Activated CD8-positive, alpha-beta memory T cell treated with anti-CD3 and anti-CD28 coated beads for 24 hours (primary cell): ENCODE measurements at regions not wholly inside any gene's neighbourhood (a gene's known extent, or its start where the extent isn't known, plus 50 kb on each side); places are given as distances from the start of the nearest gene placed in this dataset.

ENCODE experiments used
- DNase-seq: peaks from one replicate; pipeline ENCODE4 v3.0.0-alpha.2; 2020

DNA sequence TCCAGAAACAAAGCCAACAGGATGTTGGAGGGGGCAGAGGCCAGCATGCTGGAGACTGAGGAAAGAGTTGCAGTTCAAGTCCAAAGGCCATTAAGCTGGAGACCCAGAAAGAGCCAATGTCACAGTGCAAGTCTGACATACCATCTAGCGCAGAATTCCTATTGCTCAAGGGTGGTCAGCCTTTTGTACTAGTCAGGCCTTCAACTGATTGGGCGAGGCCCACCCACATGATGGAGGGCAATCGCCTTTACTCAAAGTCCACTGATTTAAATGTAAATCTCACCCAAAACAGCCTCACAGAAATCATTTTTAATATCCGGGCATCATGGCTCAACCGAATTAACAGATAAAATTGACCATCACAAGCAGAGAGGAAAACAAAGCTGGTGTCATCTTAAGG, 113.9 kb downstream of the RCN1 start:
- DNase-seq: peak; percentile 15

DNA sequence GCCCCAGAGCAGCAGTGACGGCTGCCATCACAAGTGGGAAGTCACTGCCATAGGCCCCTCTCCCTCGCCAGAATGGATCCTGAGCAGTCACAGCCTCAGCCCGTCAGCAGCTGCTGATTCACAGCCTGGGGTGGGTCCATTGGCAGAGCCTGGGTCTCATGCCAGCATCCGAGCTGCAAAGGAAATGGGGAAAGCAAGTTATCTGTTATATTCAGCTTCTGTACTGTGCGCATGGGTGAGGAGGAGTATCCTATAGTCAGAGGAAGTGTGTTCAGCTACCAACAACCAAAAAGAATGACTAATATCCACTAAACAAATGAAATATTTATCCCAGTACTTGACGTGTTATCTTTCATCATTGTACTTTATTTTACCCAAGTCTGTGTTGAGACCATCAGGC, 119.7 kb downstream of the RCN1 start:
- no peak for DNase-seq

DNA sequence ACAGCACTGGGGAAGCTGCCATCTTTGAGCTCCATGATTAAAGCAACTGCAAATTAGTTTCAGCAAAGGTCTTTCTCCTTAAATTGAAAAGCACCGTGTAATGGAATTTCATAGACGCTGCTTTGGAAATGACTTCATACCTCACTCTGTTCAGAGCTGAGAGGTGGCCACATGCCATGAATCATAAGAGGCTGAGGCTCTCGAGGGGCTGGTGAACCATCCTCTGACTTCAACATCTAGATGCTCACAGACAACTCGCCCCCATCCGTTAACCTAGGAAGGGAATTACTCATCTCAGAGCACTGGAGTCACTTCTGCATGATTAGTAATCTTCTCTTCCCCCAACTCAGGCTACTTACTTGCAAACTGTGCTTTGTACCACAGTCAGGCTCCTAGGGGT, 122.3 kb downstream of the RCN1 start:
- no peak for DNase-seq

DNA sequence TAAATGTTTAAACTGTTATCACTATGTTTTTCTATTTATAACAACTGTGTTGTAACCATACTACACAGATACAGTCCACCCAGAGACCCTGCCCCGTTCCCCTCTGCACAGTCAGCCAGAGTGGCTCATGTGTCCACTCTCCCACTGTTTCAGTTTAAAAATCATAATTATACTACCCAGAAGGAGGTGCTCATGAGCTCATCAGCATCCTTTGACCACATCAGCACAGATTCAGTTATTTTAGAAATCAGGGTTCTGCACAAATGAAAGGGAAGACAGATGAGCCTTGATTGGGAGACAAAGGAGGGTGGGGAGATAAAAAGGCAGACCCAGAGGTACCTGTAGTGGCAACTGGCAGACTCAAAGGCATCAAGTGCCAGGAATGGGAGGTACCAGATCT, 124.3 kb downstream of the RCN1 start:
- no peak for DNase-seq

DNA sequence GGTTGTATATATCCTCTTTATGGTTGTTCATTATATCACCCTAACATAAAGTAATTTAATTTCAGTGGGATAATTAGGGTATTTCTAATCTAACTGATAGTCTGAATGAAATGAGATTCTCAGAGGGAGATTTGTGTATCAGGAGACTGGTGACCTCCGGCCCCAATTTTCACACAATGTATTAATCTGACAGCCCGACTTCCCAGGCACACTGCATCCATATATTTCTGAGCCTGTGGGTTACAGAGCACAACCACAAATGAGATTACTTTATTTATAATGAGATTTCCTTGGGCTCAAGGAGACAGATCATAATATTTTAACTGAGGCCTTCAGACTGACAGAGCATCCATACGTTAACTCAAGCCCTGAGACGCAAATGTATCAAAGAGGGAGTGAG, 125.9 kb downstream of the RCN1 start:
- DNase-seq: no peak

DNA sequence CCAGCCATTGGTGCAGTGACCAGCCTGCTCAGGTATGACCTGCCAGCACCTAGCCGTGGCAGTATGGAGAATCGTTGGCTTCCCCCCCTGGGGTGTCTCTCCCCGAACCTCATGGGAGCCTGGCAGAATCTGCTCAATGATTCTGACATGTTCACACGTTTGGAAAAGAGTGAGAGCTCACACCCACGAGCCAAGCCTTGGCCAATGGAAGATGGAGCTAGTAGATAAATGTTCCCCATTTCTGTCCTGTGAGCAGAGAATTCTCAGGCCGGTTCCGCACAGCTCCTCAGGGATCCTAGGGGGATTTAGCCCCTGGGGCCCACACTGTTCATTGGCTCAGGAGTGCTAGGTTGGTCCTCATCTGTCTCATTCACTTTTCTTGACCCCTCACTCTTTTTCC, 128.4 kb downstream of the RCN1 start:
- no peak for DNase-seq

DNA sequence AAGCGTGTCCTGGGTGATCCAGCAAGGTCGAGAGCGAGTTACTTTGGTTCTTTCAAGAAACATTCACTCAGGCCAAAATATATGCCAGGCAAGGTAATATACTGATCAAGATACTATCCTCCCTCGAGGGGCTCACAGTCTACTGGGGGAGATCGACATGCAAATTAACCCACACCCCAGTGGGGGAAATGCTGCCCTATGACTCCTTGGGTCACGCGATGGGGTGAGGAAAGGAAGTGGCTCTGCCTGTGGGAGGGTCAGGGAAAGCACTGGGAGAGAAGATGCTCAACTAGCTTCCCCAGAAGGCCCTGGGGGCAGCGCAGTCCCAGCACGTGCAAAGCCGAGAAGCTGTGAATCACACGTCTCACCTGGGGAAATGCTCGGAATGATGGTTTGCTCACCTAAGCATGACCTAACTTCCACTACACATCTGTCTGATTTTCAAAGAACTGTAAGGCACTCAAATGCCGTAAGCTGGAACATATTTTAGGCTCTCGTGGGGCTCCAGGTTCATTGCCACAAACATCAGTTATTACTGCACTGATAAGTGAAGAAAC, 130.7 kb downstream of the RCN1 start:
- DNase-seq: no peak

DNA sequence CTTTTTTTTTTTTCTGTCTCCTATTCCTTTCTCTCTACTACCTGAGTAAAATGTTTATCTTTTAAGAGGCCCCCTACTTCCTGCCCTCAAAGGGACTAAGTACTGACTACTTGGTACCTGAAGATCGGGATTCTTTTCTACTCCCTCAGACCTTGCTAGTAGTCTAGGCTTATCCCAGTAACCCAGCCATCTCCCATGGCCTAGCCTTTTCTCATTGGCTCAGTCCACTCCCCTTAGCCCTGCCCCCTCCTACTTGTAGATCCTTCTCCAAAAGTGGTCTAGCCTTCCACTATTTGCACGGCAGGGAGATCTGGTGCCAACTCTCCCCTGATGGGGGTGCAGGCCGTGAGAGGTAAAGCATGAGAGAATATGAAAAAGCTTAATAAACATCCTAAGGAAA, 133.7 kb downstream of the RCN1 start:
- DNase-seq: no peak

DNA sequence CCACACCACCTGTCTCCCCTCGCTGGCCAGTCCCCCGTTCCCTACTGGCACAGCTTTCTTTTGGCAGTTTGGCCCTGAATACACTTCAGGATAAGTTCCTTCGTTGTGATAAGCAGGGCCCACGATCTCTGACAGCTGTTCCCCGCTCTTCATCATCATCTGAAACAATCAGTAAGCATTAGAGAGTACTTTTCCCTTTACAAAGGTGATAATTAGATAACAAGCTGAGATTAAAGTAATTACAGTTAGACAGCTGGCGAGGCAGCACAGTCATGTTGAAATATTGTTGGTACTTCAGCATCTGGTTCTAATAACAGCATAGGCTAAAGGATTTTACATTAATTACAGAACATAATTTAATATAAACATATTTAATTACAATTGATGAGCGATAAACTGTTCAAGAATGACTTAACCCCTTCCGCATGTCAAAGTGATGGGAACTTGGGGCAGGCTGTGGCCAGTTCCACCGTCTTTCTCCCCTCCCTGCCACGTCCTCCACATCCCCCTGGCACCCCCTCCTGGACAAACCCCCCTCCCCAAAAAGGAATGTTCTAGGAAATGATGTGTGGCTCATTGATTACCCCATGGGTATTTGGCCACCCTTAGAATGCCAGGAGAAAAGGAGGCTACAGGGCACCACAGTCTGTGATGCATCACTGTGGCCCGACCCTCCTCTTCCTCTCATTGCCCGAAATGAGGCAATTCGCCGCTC, 134.9 kb downstream of the RCN1 start:
- no peak for DNase-seq

DNA sequence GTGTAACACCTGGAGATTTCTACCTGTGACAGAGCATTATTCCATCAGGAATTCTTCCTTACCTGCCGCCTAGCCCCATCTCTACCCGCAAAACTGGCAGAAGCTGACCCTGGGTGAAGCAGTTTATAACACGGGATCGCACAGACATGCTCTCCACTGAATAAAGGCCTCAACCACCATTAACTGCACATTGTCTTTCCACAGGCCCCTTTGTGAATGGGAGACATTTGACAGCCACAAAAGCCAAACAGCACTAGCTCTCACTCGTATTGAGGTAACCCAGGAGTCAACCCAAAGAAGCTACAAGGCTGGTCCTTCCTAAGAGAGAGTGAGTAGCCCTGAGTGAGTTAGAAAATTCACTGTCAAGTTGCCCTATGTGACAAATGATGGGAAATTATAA, 135.6 kb downstream of the RCN1 start:
- DNase-seq: no peak

DNA sequence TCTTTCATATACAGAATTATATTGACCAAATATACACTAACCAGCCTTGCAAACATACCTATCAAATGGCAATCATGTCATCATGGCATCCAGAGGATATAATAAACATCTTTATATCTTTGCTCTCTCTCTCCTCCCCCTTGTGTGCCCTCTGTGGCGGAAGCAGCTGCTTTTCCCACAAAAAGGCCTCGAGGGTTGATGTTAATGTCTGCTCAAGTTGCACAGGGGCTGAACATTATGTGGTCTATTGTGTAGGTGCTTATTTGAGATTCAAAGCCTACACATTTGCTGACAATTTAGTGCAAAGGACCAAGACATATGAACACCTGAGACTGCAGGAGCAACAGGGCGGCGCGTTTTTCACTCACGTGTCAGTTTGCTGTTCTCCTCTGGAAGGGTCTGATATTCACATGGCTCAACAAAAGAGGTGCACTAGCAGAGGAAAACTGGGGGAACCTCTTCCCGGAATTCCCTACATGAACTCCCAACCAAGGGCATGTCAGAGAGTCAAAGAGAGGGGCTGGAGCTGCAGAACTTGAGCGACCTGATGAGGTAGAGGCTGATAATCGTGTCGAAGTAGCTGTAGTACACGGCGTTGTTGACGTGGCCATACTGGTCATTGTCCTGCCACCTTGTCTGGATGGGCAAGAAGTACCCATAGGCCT, 138.8 kb downstream of the RCN1 start:
- DNase-seq: no peak

DNA sequence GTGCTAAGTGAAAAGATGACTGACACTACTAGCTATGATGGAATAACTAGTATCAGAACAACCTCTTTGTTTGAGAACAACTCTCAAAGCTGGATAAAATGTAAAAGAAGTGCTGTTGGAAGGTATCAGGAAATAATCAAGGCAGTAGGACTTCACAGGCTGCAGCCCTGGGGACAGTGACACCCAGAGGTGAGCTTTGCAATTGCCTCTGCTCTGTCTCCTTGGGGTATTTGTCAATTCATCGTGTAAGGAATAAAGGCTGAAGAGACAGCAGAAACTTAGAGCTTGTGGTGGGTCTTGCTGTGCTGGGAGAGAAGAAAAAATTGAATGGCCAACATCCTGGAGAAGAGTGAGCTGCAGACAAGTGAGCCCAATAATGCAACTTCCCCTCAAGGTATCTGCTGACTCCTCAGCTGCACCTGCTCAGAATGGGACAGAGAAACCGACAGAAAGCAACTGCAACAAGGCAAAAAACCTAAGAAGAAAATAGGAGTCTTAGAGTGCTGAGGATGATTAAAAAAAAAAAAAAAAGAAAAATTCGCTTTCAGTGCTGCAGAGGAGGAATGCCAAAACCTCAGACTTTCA, 141.1 kb downstream of the RCN1 start:
- DNase-seq: no peak

DNA sequence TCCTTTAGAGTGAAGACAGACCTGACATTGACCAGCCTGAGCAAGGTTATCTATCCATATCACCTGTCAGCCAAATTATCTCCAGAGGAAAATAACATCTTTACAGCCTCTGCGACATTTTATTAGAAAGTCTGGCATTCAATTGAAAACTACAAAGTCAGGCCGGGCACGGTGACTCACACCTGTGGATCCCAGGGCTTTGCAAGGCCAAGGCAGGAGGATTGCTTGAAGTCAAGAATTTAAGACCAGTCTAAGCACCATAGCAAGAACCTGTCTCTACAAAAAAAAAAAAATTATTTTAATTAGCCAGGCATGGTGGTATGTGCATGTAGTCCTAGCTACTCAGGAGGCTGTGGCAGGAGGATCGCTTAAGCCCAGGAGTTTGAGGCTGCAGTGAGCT, 141.6 kb downstream of the RCN1 start:
- DNase-seq: no peak

DNA sequence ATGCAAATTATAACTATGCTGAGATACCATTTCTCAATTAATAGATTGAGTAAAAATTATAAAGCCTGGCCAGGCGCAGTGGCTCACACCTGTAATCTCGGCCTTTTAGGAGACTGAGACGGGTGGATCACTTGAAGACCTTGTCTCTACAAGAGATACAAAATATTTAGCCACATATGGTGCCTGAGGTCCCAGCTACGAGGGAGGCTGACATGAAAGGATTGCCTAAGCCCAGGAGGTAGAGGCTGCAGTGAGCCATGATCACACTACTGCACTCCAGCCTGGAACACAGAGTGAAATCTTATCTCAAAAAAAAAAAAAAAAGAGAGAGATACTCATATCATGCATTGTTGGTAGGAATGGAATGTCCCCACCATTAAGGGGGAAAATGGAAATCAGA, 142.4 kb downstream of the RCN1 start:
- no peak for DNase-seq

DNA sequence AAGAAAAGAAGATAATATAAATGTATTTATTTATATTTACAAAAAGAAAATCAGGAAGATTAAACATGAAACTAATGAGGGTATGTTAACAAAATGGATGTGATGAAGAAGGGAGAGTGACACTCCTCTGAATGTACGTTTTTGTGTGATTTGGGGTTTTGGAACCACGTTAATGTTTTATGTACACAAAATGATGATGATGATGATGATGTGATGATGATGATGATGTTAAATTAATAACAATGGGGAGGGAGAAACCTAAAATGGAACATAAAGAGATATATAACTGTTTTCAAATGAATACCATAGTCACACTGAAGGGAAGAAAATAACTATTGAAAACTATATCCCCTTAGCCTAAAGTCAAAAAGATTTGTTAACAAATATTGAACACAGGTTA, 143.1 kb downstream of the RCN1 start:
- no peak for DNase-seq

DNA sequence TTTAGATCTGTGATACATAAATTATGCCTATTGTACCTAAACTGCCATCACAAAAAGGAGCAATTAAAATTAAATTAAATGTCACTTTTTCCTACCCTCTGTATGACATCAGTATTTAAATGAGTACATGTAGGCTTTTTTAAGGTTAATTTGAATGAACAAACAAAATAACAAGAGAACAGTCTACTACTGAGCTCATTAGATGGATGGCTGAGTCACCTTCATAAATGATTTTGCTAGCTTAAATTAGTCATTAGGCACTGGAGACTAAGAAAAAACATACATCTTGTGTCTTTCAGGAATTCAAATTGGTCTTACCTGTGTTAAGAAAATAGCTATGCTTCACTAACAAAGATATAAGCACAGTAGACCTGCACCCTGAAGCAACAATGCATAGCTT, 153.6 kb downstream of the RCN1 start:
- no peak for DNase-seq

DNA sequence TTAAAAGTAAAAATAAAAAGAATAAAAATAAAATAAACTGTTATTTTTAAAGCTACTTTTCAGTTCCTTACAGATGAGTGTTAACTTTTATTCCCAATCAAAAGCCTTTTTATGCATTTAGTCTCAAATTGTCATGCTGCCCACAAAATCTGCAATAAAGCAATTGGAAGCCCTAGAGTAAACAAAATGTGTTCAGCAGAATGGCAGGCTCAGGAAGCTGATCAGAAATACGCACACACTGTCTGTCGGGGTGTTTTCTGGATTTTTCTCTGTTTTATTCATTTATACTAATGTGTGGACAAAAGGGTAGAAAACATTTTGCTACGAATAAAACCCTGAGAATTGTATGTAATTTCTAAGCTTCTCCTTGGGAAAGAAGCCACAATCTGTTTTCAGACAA, 162.8 kb downstream of the RCN1 start:
- no peak for DNase-seq

DNA sequence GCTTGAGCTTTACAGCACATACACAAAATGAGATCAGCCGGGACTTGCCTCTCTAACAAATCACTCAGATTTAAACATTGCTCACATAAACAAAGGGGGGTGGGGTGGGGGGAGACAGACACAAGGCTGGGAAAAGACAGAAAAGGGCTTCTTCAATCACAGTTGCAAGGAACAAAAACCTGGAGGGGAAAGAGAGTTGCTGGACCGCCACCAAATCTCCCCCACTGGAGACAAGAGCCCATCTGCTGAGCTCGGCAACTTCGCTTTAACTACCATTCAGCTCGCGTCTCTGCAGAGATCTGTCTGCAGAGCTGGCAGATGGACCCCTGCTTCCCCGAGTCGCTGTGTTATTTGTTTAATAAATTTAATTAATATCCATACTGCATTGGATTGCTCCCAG, 165.0 kb downstream of the RCN1 start:
- no peak for DNase-seq

DNA sequence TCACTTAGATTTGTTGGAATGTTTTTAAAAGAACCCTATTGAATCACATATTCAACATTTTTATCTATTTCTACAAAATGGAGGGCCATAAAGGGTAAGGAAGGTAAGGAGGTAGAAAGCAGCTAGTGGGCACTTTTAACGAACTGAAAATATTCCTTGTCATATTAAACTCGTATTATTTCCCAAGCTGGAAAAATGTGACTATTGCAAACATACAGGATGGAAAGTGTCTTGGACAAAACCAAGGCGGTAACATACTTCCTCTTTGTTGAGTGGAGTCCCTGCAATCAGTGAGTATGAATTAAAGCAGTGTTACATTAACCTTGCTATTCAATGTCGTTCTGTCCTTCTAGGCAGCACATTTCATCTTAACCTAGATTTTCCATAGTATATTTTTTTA, 165.6 kb downstream of the RCN1 start:
- DNase-seq: no peak

DNA sequence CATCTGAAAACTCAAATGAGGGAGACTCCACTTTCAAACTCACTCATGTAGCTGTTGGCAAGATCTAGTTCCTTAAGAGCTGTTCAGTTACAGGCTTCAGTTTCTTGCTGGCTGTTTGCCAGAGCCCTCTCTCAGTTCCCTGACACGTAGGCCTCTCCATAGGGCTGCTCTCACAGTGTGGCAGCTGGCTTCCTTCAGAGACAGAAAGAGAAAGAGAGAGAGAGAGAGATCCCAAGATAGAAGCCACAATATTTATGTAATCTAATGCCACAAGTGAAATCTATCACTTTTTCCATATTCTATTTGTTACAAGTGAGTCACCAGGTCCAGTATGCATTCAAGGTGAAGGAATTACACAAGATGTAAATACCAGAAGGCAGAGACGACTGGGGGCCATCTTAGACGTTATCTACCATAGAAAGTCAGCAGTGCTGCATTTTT, 168.8 kb downstream of the RCN1 start:
- no peak for DNase-seq

DNA sequence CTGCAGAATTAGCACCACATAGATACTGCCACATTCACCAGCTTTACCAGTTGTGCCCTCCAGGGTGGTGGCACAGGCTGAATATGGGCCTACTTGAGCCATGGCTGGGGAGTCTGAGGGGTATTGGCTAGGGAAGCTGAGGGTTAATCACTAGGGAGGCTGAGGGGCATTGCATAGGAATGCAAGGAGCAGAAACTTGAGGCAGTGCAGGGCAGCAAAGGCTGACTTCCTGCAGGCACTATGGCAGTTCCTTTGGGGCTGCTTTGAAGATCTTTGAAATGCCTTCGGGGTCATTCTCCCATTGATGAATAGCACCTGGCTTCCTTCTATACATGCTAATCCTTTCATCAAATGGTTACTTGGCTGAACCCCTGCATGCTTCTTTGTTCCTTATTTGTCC, 171.5 kb downstream of the RCN1 start:
- no peak for DNase-seq

DNA sequence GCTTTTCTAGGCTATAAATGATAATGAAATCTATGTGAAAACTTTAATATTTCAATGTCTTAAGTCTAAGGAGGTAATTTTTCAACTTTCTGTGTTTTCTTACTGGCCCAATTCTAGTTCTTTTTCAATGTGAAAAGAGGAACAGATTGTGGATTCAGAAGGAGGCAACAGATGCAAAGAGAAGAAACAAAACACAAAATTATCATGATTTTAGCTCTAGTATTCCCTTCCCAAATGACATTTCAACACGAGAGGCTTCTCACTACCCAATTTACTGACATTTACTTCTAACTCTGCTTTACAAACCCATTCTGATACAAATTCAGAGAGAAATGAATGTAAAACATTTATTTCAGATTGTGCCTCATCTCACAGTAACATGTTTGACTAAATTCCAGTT, 169.4 kb downstream of the WT1 start:
- no peak for DNase-seq

DNA sequence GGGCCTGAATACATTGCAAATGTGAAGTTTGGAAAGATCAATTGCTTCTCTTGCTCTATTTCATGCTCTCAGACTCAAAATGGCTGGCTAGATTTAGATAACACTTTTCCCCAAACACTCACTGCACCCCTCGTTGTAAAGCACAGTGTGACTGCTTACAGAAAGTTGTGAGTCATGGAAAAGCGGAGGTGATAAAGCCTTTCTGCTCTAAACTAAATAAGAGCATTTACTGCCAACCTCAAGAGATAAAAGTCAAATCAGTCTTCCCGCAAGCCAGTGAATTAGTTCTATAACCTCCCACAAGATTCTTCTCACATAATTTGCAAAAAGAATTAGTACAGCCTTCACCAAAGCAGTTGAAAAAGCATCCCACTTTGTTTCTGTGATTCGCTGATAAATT, 168.7 kb downstream of the WT1 start:
- no peak for DNase-seq

DNA sequence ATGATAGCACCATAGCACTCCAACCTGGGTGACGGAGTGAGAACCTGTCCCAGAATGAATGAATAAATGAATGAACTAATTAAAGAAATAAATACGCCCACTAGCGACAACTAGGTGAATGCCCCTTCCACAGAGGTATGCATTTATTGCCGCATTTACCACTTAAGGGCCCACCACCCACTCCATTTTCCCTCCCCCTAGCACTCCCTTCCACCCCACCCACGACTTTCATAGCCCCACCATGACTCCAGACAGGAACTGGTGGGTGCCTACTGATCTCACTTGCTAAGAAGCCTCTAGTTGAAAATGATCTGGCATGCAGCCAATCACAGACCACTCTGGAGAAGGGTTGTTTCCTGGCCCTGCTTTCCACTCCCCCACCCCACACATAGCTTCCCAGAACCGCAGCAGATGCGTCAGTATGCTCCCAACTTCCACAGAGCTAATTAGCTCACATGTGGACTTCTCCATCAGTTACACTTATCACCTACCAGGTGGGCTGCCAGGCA, 167.6 kb downstream of the WT1 start:
- DNase-seq: no peak
